GM23248 (cell line): ENCODE measurements at regions not wholly inside any gene's neighbourhood (a gene's known extent, or its start where the extent isn't known, plus 50 kb on each side); places are given as distances from the start of the nearest gene placed in this dataset.

ENCODE experiments used
- DNase-seq: peaks from one replicate; pipeline ENCODE4 v3.0.0-alpha.2; 2015
- H2AFZ ChIP-seq: fragments of 200-600 bp; sonication (generic); 2 replicates; pipeline ENCODE4 v1.6.1; 2016; ENCODE audit warnings: antibody characterized with exemption
- H3F3A ChIP-seq: fragments of 200-600 bp; sonication (generic); 2 replicates; pipeline ENCODE4 v1.6.1; 2016; ENCODE audit warnings: mild to moderate bottlenecking, antibody characterized with exemption, mixed run types; ENCODE audit not compliant: insufficient read depth
- H3K27ac ChIP-seq: fragments of 200-600 bp; sonication (generic); 2 replicates; pipeline ENCODE4 v1.5.1; 2016; ENCODE audit warnings: mild to moderate bottlenecking
- H3K27me3 ChIP-seq: fragments of 200-600 bp; sonication (generic); replicated peaks from 2 replicates; pipeline ENCODE4 v1.6.1; 2016; ENCODE audit warnings: mild to moderate bottlenecking; ENCODE audit not compliant: insufficient read depth
- H3K36me3 ChIP-seq: fragments of 200-600 bp; sonication (generic); 2 replicates; pipeline ENCODE4 v1.6.1; 2016; ENCODE audit warnings: low read depth, mild to moderate bottlenecking
- H3K4me1 ChIP-seq: fragments of 200-600 bp; sonication (generic); 2 replicates; pipeline ENCODE4 v1.6.1; 2016; ENCODE audit warnings: mild to moderate bottlenecking; ENCODE audit not compliant: insufficient read depth
- H3K4me2 ChIP-seq: fragments of 200-600 bp; sonication (generic); one replicate; pipeline ENCODE4 v1.6.1; 2016; ENCODE audit warnings: mild to moderate bottlenecking; ENCODE audit not compliant: unreplicated experiment
- H3K4me3 ChIP-seq: fragments of 200-600 bp; sonication (generic); 2 replicates; pipeline ENCODE4 v1.5.1; 2016; ENCODE audit warnings: mild to moderate bottlenecking
- H3K79me2 ChIP-seq: fragments of 200-600 bp; sonication (generic); 2 replicates; pipeline ENCODE4 v1.6.1; 2016; ENCODE audit warnings: mild to moderate bottlenecking; ENCODE audit not compliant: insufficient read depth
- H3K9ac ChIP-seq: fragments of 200-600 bp; sonication (generic); 2 replicates; pipeline ENCODE4 v1.6.1; 2016; ENCODE audit warnings: mild to moderate bottlenecking
- H3K9me2 ChIP-seq: fragments of 200-600 bp; sonication (generic); 2 replicates; pipeline ENCODE4 v1.6.1; 2016; ENCODE audit warnings: mixed run types, mild to moderate bottlenecking, moderate library complexity; ENCODE audit not compliant: insufficient read depth
- H3K9me3 ChIP-seq: fragments of 200-600 bp; sonication (generic); one replicate; pipeline ENCODE4 v1.6.1; 2017; ENCODE audit warnings: low read depth
- H4K20me1 ChIP-seq: fragments of 200-600 bp; sonication (generic); 2 replicates; pipeline ENCODE4 v1.6.0; 2016; ENCODE audit not compliant: insufficient read depth
- EZH2 ChIP-seq: fragments of 200-600 bp; sonication (generic); IDR thresholded peaks from 2 replicates; pipeline ENCODE4 v1.6.1; 2018; ENCODE audit warnings: antibody characterized with exemption, mild to moderate bottlenecking; ENCODE audit not compliant: insufficient read depth, poor library complexity, severe bottlenecking
- EZH2phosphoT487 ChIP-seq: fragments of 200-600 bp; sonication (generic); IDR thresholded peaks from 2 replicates; pipeline ENCODE4 v1.6.1; 2018; ENCODE audit warnings: antibody characterized with exemption, moderate library complexity, mild to moderate bottlenecking, low read depth; ENCODE audit not compliant: insufficient read depth
- WGBS, 2 experiments: methylation state at CpG; one replicate each; pipeline ENCODE4 v1.1.6; 2015 to 2017; ENCODE audit warnings: low lambda C conversion rate in 2 of 2, low coverage in 1 of 2; ENCODE audit errors: missing lambda C conversion rate in 2 of 2; 5-methylcytosine and 5-hydroxymethylcytosine counted together
- in situ Hi-C: fragments of 300-500 bp; cut with MboI; formaldehyde crosslinking; loops from 2 replicates; pipeline ENCODE4 v1.15.0; 2020

DNA sequence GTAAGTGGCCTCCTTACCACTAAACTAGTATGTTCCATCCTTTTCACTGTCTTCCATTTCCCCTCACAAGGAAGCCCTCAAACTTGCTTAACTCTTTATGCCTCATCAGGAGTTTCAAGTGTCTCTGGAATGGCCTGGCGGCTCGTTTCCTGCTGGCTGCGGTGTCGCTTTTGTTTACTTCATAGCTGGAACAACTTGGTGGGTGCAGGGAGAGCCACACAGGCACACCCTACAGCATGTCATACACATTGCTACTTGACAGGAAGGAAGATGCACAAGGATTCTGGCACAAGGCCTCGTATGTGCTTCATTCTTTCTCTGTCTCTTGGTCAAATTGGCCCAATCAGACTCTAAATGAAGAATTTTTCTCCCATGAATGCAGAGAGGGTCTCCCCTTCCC lies 488.3 kb downstream of the FOXO1 start:
- in situ Hi-C loops: no loop called here
- Histone ChIP-seq H3F3A (no peaks in the 10 kb centered on the region), H3K9me3 (no peaks in the 10 kb centered on the region), H3K4me1 (0 out of 2 replicates have a peak, but pooled peaks cover 5% of the 10 kb centered on the region), H3K27me3 (no peaks in the 10 kb centered on the region), H3K9ac (no peak overlapping the region), H3K79me2 (no peaks in the 10 kb centered on the region), H3K9me2 (no peaks in the 10 kb centered on the region), H4K20me1 (no peaks in the 10 kb centered on the region), H3K4me2 (no peak overlapping the region), H3K4me3 (no peak overlapping the region), H3K36me3 (no peaks in the 10 kb centered on the region), H2AFZ (no peak overlapping the region), H3K27ac (no peak overlapping the region)
- WGBS, 2 experiments: 55% methylated on average over 5 of the region's 5 CpGs
- DNase-seq: no peak
- TF ChIP-seq EZH2phosphoT487: no peak
- TF ChIP-seq EZH2: no peak

DNA sequence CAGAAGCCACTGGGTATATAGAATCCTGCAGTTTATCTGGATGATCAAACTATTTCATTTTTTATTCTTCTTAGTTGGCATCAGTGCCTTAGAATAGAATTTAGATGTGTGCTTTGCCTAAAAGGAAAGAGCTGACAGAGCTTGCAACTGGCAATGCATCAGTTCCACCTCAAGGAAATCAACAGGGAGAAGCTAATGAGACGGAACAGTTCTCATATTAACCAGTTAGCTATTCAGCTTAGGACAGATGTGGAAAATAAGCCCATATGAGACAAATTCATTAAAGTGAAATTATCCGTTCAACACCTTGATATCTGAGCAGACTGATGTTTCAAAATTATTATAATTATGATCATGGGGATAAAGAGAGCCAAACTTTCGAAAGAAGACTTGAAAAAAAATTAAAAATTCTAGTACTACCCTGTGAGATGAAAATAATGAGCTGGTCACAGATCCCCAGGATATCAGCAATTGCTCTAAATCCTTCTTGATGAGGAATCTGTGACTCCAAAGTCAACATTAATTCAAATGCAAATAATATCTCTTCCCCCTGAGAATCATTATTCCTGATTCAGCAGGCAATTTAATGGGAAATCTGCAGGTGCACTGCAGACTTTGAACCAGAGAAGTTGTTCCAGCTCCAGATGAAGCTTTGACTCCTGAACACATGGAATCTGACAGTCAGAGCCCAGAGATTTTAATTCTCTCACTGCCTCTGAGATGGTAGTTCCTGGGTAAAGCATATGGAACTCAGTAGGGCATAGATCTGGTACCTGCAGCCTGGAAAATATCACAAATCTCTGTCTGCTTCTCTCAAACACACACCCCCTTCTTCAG lies 486.8 kb downstream of the FOXO1 start:
- Histone ChIP-seq H3K9me3 (no peaks in the 10 kb centered on the region), H3K9me2 (no peaks in the 10 kb centered on the region), H4K20me1 (no peaks in the 10 kb centered on the region), H3K27ac (no peak overlapping the region), H3K36me3 (no peaks in the 10 kb centered on the region), H2AFZ (no peak overlapping the region), H3K79me2 (no peaks in the 10 kb centered on the region), H3K4me2 (no peak overlapping the region), H3K9ac (no peak overlapping the region), H3K27me3 (no peaks in the 10 kb centered on the region), H3K4me3 (no peak overlapping the region), H3F3A (no peaks in the 10 kb centered on the region), H3K4me1 (0 out of 2 replicates have a peak, but pooled peaks cover 5% of the 10 kb centered on the region)
- WGBS, 2 experiments: 78 to 80% methylated on average over 3 of the region's 3 CpGs
- TF ChIP-seq EZH2phosphoT487 (no peak), EZH2 (no peak)
- no peak for DNase-seq
- in situ Hi-C loops: no loop called here

DNA sequence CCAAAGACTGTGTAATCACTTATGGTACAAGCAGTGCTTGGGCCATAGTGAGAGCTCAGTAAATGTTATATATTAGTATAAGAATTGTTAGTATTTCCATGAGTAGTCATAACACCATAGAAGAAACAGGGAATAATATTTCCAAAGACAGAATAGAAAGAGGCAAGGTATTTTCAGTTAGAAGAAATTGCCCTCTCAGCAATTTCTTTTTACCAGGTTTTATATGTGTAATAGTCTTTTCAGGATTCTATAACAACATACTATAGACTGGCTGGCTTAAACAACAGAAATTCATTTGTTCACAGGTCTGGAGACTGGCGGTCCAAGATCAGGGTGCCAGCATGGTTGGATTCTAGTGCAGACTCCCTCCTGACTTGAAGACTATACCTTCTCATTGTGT lies 485.7 kb downstream of the FOXO1 start:
- WGBS, 2 experiments: 94% methylated on average over 1 of the region's 1 CpG
- no peak for DNase-seq
- H4K20me1 ChIP-seq: no peaks in the 10 kb centered on the region
- no peak overlapping the region for H3K4me3 ChIP-seq
- H3K36me3 ChIP-seq: no peaks in the 10 kb centered on the region
- H3K4me1 ChIP-seq: 0 out of 2 replicates have a peak, but pooled peaks cover under 1% of the 10 kb centered on the region
- H3K9me3 ChIP-seq: no peaks in the 10 kb centered on the region
- no peak overlapping the region for H3K4me2 ChIP-seq
- no peaks in the 10 kb centered on the region for H3K9me2 ChIP-seq
- in situ Hi-C loops: no loop called here
- H3K79me2 ChIP-seq: no peaks in the 10 kb centered on the region
- H3F3A ChIP-seq: no peaks in the 10 kb centered on the region
- no peaks in the 10 kb centered on the region for H3K27me3 ChIP-seq
- H3K27ac ChIP-seq: no peak overlapping the region
- H2AFZ ChIP-seq: no peak overlapping the region
- no peak for TF ChIP-seq EZH2phosphoT487
- no peak for TF ChIP-seq EZH2
- no peak overlapping the region for H3K9ac ChIP-seq

DNA sequence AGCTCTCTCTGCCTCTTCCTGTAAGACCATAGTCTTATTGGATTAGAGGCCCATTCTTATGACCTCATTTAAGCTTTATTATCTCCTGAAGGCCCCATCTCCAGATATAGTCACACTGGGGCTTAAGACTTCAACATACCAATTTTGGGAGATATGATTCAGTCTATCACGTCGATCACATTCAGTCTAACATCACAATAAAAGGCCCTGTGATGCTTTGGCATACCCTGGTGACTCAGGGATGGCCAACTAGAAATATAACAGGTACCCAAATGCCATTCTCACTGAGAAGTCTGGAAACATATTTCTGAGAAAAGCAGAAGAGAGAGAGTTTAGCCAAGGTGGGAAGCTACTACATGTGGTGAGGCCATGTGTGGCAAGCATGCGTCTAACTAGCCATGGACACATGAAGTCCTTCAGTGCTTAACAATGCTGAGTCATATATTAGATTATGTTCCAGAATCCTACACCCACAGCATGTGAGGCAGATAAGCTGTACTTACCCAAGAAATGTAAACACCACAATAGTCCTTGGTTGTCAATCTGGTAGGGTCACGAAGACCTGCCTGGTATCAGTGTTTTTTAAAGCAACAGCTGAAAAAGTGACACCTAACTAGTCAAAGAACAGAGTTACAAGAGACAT lies 485.1 kb downstream of the FOXO1 start:
- Histone ChIP-seq H3K27me3 (no peaks in the 10 kb centered on the region), H3F3A (no peaks in the 10 kb centered on the region), H3K79me2 (no peaks in the 10 kb centered on the region), H3K9ac (no peak overlapping the region), H2AFZ (no peak overlapping the region), H3K9me2 (no peaks in the 10 kb centered on the region), H3K4me3 (no peak overlapping the region), H3K9me3 (no peaks in the 10 kb centered on the region), H3K4me2 (no peak overlapping the region), H3K4me1 (no peaks in the 10 kb centered on the region), H3K36me3 (no peaks in the 10 kb centered on the region), H4K20me1 (no peaks in the 10 kb centered on the region), H3K27ac (no peak overlapping the region)
- TF ChIP-seq EZH2phosphoT487 (no peak), EZH2 (no peak)
- in situ Hi-C loops: no loop called here
- WGBS, 2 experiments: 86 to 87% methylated on average over 4 of the region's 4 CpGs
- DNase-seq: peak; percentile 61
